ENCODE measurements at regions not wholly inside any gene's neighbourhood (a gene's known extent, or its start where the extent isn't known, plus 50 kb on each side); places are given as distances from the start of the nearest gene placed in this dataset.
A peak's percentile ranks its signal among the peaks of the same experiment; 100 is the strongest.
"Not testable (repeated sequence)": the region's sequence is repeated elsewhere in the genome, so short reads cannot be mapped to it uniquely, and the experiment has no call there.

GRCh38 chr7:153731504-153731903 is 320.7 kb upstream of the DPP6 start:
- ATAC-seq (replicated peaks in 6 of 8); in situ Hi-C loops (cut with MboI; ENCODE audit: low pct_unique_long_range_greater_than_20kb in 2 of 9, low sequenced_read_pairs in 9 of 9, unreplicated experiment in 9 of 9); H3K4me3 ChIP-seq; H3K27ac ChIP-seq; H3K4me1 ChIP-seq (replicated peaks in 1 of 2): not testable (repeated sequence)
- WGBS, 10 experiments, result 50 to 86% methylated on average over 2 to 4 of the region's 7 CpGs; no CpG with 5 or more reads in 8 of the 10 experiments

DNA sequence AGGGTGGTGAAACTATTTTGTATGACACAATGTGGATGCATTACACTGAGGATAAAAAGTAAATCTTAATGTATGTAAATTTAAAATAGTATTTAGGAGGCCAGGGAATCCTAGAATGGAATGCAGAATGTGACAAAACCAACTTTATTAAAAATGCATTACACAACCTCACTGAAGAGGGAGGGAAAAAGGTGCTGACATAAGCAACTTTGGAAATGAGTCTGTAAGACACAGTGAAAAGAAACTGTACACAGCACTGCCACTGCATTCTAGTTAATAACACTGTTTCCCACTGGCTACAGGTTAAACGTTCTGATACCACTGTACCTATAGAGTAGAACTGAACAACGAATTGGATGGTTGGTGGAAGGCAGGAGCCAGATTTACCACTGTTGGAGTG is 308.8 kb upstream of the DPP6 start:
- H3K4me1 ChIP-seq (replicated peaks in 1 of 2); H3K4me3 ChIP-seq; in situ Hi-C loops (cut with MboI; ENCODE audit: low pct_unique_long_range_greater_than_20kb in 2 of 9, low sequenced_read_pairs in 9 of 9, unreplicated experiment in 9 of 9); H3K27ac ChIP-seq; ATAC-seq (replicated peaks in 6 of 8): not testable (repeated sequence)
- WGBS, 10 experiments, result 0 to 51% (median 0%) methylated on average over 1 to 2 of the region's 2 CpGs; no CpG with 5 or more reads in 3 of the 10 experiments

GRCh38 chr7:153747969-153748368 is 304.2 kb upstream of the DPP6 start:
- H3K27ac ChIP-seq; in situ Hi-C loops (cut with MboI; ENCODE audit: low pct_unique_long_range_greater_than_20kb in 2 of 9, low sequenced_read_pairs in 9 of 9, unreplicated experiment in 9 of 9); H3K4me1 ChIP-seq (replicated peaks in 1 of 2); ATAC-seq (replicated peaks in 6 of 8): not testable (repeated sequence)
- peak overlapping the region in 2 of 5 donors; percentile 21 to 26 for H3K4me3 ChIP-seq
- WGBS, 10 experiments, result no CpG with 5 or more reads among the region's 21 CpGs

GRCh38 chr7:153748885-153749284 is 303.3 kb upstream of the DPP6 start:
- peak overlapping the region in 1 of 5 donors; percentile 24 for H3K4me3 ChIP-seq
- H3K27ac ChIP-seq; in situ Hi-C loops (cut with MboI; ENCODE audit: low pct_unique_long_range_greater_than_20kb in 2 of 9, low sequenced_read_pairs in 9 of 9, unreplicated experiment in 9 of 9); H3K4me1 ChIP-seq (replicated peaks in 1 of 2); ATAC-seq (replicated peaks in 6 of 8): not testable (repeated sequence)
- no CpG with 5 or more reads among the region's 25 CpGs for WGBS, 10 experiments

DNA sequence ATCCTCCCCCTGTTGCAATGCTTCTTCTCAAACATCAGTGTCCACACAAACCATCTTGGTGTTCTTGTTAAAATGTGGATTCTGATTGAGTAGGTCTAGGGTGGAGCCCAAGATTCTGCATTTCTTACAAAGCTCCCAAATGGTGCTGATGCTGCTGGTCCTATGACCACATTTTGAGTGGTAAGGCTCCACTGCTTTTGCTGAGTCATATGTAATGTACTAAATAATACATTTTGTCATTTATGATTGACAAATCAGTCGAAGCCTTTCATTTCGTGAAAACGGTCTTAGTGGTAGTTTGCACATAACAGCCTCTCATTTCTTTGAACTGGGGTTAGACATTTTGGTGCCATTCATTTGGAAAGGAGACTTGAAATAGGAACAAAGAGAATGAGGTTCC is 286.3 kb upstream of the DPP6 start:
- 41 to 100% (median 73%) methylated on average over 1 to 3 of the region's 3 CpGs; no CpG with 5 or more reads in 4 of the 10 experiments for WGBS, 10 experiments
- in situ Hi-C loops (cut with MboI; ENCODE audit: low pct_unique_long_range_greater_than_20kb in 2 of 9, low sequenced_read_pairs in 9 of 9, unreplicated experiment in 9 of 9); ATAC-seq (replicated peaks in 6 of 8); H3K4me3 ChIP-seq; H3K27ac ChIP-seq; H3K4me1 ChIP-seq (replicated peaks in 1 of 2): not testable (repeated sequence)

DNA sequence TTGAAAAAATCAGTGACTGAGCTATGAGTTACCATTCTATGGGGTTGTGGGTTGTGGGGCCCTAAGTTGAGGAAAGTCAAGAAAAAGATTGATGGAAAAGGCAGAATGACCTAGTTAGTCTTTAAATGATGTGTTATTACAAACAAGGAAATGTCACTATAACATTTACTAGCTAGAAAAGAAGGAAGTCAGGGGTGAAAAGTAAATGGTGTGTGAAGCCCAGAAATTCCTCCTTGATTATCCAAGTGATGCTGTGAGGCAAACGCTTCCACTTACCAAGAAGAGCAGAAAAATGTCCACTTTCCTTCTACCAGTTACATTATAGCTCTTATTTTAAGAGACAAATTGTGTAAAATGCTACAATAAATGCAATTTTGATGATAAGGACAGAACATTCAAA is 285.3 kb upstream of the DPP6 start:
- in situ Hi-C loops (cut with MboI; ENCODE audit: low pct_unique_long_range_greater_than_20kb in 2 of 9, low sequenced_read_pairs in 9 of 9, unreplicated experiment in 9 of 9); H3K4me1 ChIP-seq (replicated peaks in 1 of 2); ATAC-seq (replicated peaks in 6 of 8); H3K4me3 ChIP-seq; H3K27ac ChIP-seq: not testable (repeated sequence)
- WGBS, 10 experiments, result 0 to 86% (median 22%) methylated on average over 1 of the region's 1 CpG; no CpG with 5 or more reads in 7 of the 10 experiments

- Histone ChIP-seq H3K4me3 (no peak overlapping the region), H3K27ac (no peak overlapping the region), H3K4me1 (replicated peaks in 1 of 2) (no peaks in the 10 kb centered on the region)
- 0 to 80% (median 33%) methylated on average over 1 to 3 of the region's 3 CpGs for WGBS, 10 experiments
- ATAC-seq (replicated peaks in 6 of 8), result no peak
- in situ Hi-C loops (cut with MboI; ENCODE audit: low pct_unique_long_range_greater_than_20kb in 2 of 9, low sequenced_read_pairs in 9 of 9, unreplicated experiment in 9 of 9), result no loop called here
Measured at GRCh38 chr7:153772966-153773365, 279.2 kb upstream of the DPP6 start.

- H3K4me3 ChIP-seq; H3K4me1 ChIP-seq (replicated peaks in 1 of 2); H3K27ac ChIP-seq; in situ Hi-C loops (cut with MboI; ENCODE audit: low pct_unique_long_range_greater_than_20kb in 2 of 9, low sequenced_read_pairs in 9 of 9, unreplicated experiment in 9 of 9): not testable (repeated sequence)
- peak in 3 of 8 experiments; percentile 70 to 90 (median 90) for ATAC-seq (replicated peaks in 6 of 8)
Measured at GRCh38 chr7:153776940-153777339, 275.3 kb upstream of the DPP6 start.

DNA sequence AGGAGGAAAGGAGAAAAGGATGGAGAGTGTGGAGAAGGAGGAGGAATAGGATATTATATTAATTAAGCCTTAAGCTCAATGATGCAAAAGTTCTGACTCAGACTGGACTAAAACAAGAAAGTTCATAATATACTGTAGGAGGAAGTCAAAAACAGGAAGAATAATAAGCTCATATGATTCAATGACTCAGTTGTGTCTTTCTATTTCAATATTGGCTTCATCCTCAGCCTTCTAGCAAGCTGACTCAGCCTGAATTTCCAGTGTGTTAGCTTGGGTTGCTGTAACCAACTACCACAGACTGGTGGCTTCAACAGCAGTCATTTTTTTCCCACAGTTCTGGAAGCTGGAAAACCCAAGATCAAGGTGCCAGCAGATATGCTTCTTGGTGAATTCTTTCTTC is 254.8 kb upstream of the DPP6 start:
- H3K27ac ChIP-seq; ATAC-seq (replicated peaks in 6 of 8); in situ Hi-C loops (cut with MboI; ENCODE audit: low pct_unique_long_range_greater_than_20kb in 2 of 9, low sequenced_read_pairs in 9 of 9, unreplicated experiment in 9 of 9); H3K4me1 ChIP-seq (replicated peaks in 1 of 2); H3K4me3 ChIP-seq: not testable (repeated sequence)

GRCh38 chr7:153808117-153808516 is 244.1 kb upstream of the DPP6 start:
- in situ Hi-C loops (cut with MboI; ENCODE audit: low pct_unique_long_range_greater_than_20kb in 2 of 9, low sequenced_read_pairs in 9 of 9, unreplicated experiment in 9 of 9), result no loop called here
- Histone ChIP-seq H3K27ac (no peak overlapping the region), H3K4me1 (replicated peaks in 1 of 2) (no peaks in the 10 kb centered on the region), H3K4me3 (no peak overlapping the region)
- no peak for ATAC-seq (replicated peaks in 6 of 8)
- WGBS, 10 experiments, result 76 to 100% methylated on average over 1 to 3 of the region's 12 CpGs; no CpG with 5 or more reads in 8 of the 10 experiments

- 0 to 94% (median 48%) methylated on average over 1 to 7 of the region's 9 CpGs; no CpG with 5 or more reads in 3 of the 10 experiments for WGBS, 10 experiments
- ATAC-seq (replicated peaks in 6 of 8), result peak in 2 of 8 experiments; percentile 47 to 75
- Histone ChIP-seq H3K4me3 (no peak overlapping the region), H3K4me1 (replicated peaks in 1 of 2) (no peaks in the 10 kb centered on the region), H3K27ac (no peak overlapping the region)
- in situ Hi-C loops (cut with MboI; ENCODE audit: low pct_unique_long_range_greater_than_20kb in 2 of 9, low sequenced_read_pairs in 9 of 9, unreplicated experiment in 9 of 9), result no loop called here
Measured at GRCh38 chr7:153829525-153829924, 222.7 kb upstream of the DPP6 start.

DNA sequence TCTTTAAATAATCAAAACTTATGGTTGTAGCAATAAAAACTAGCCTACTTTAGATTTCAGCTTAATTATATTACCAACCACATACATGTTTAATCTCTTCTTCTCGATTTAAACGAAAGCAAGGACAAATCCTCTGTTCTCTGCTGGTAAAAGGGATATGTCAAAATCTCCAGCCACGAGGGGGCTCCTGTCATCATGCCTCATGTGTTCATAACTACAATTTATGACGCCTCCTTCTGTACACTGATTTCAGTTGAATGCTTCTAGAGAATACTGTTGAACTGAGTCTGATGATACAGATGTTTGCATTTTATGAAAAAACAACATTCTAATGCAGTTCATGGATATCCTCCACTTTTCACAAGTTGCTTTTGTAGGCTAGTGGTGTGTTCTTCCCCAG is 220.0 kb upstream of the DPP6 start:
- Histone ChIP-seq H3K27ac (no peak overlapping the region), H3K4me3 (no peak overlapping the region), H3K4me1 (replicated peaks in 1 of 2) (no peaks in the 10 kb centered on the region)
- 0 to 100% (median 23%) methylated on average over 1 to 4 of the region's 4 CpGs; no CpG with 5 or more reads in 1 of the 10 experiments for WGBS, 10 experiments
- no peak for ATAC-seq (replicated peaks in 6 of 8)
- in situ Hi-C loops (cut with MboI; ENCODE audit: low pct_unique_long_range_greater_than_20kb in 2 of 9, low sequenced_read_pairs in 9 of 9, unreplicated experiment in 9 of 9), result no loop called here

DNA sequence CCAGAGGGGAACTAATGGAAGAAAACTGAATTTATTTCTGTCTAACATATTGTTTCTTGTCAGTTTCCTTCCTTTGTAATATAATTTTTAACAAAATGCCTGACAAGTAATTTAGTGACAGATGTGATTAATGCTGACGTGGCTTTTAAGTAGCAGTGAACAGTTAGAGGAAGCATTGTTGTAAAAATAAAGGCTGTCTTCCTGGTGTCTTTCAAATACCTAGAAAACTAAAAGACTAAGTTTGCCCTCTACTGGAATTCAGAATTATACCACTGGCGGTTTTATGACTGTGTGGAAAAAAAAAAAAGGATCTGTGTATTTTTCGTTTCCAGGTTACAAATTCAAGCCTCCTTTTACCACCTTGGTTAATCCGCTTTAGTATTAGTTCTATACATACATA is 217.1 kb upstream of the DPP6 start:
- 0 to 100% (median 34%) methylated on average over 1 to 4 of the region's 4 CpGs for WGBS, 10 experiments
- Histone ChIP-seq H3K27ac (no peak overlapping the region), H3K4me3 (no peak overlapping the region), H3K4me1 (replicated peaks in 1 of 2) (no peaks in the 10 kb centered on the region)
- ATAC-seq (replicated peaks in 6 of 8), result peak in 1 of 8 experiments; percentile 26
- in situ Hi-C loops (cut with MboI; ENCODE audit: low pct_unique_long_range_greater_than_20kb in 2 of 9, low sequenced_read_pairs in 9 of 9, unreplicated experiment in 9 of 9), result no loop called here

DNA sequence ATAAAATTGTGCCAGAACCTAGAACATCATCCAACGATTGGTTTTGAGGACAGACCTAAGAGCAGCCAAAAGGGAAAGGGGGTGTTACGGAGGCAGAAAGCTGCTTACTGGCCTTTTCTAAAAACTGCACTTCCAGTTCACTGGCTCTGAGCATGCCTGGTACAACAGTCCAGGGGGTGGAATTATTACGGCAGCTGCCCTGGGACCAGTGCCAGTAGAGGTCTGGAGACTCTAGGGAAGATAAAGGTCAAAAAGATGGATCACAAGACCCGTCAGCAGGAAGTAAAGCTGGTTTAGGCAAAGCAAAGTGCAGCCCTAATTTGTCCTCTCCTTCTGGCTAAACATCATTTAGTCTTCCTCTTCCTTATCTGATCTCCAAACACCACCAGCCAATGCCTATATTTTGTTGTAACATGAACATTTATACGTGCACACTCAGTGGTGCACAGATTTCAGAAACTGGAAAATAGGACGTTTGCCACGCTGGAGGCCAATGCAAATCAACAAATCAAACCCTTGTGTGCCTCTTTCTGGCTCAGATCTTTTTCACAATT is 216.4 kb upstream of the DPP6 start:
- in situ Hi-C loops (cut with MboI; ENCODE audit: low pct_unique_long_range_greater_than_20kb in 2 of 9, low sequenced_read_pairs in 9 of 9, unreplicated experiment in 9 of 9), result no loop called here
- Histone ChIP-seq H3K27ac (no peak overlapping the region), H3K4me3 (no peak overlapping the region), H3K4me1 (replicated peaks in 1 of 2) (no peaks in the 10 kb centered on the region)
- WGBS, 10 experiments, result 21 to 77% (median 54%) methylated on average over 1 to 7 of the region's 7 CpGs; no CpG with 5 or more reads in 2 of the 10 experiments
- no peak for ATAC-seq (replicated peaks in 6 of 8)

All from motor neuron (in vitro differentiated cells).